ENCODE measurements at regions not wholly inside any gene's neighbourhood (a gene's known extent, or its start where the extent isn't known, plus 50 kb on each side); places are given as distances from the start of the nearest gene placed in this dataset.

DNA sequence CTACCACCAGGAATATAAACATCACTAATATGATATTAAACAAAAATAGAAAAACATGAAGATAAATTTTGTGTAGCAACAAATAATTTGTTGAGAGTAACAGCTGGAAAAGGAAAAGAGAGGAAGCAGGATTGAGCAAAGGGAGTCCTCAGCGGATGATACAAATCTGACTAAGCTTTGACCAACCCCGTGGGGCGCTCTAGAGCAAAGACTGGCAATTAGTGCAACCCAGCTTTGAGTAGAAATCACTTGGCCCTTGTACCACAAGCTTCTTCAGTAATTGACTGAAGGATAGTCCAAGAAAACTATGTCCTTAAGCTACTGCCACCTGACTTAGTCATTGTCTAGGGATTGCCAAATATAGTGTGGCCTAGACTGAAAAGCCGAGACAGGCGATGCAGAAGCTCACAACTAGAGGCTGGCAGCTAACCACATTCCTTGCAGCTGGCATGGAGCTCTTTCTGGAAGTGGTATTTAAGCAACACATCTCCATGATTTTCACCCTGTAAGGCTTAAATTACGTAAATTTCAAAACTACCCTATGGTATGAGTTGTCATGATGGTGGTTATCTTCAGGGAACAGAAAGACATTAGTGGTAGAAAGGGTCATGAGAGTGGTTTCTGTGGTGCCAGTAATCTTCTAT is 396.0 kb downstream of the PDGFC start:
- H3K36me3 Mint-ChIP-seq: no peaks in the 10 kb centered on the region
- H3K9me3 Mint-ChIP-seq: no peaks in the 10 kb centered on the region
- H3K27me3 Mint-ChIP-seq (ENCODE audit: low read depth): no peaks in the 10 kb centered on the region
- TF ChIP-seq, protein P1, sequence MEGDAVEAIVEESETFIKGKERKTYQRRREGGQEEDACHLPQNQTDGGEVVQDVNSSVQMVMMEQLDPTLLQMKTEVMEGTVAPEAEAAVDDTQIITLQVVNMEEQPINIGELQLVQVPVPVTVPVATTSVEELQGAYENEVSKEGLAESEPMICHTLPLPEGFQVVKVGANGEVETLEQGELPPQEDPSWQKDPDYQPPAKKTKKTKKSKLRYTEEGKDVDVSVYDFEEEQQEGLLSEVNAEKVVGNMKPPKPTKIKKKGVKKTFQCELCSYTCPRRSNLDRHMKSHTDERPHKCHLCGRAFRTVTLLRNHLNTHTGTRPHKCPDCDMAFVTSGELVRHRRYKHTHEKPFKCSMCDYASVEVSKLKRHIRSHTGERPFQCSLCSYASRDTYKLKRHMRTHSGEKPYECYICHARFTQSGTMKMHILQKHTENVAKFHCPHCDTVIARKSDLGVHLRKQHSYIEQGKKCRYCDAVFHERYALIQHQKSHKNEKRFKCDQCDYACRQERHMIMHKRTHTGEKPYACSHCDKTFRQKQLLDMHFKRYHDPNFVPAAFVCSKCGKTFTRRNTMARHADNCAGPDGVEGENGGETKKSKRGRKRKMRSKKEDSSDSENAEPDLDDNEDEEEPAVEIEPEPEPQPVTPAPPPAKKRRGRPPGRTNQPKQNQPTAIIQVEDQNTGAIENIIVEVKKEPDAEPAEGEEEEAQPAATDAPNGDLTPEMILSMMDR (IDR thresholded peaks at IDR 0.05; ENCODE audit: unreplicated experiment): no peak
- DNase-seq (ENCODE audit: low spot score in 2 of 2, unreplicated experiment in 2 of 2): no peak
- H3K27ac Mint-ChIP-seq: no peak overlapping the region
- peaks cover 32% of the 10 kb centered on the region for H3K4me1 Mint-ChIP-seq
- H3K4me3 Mint-ChIP-seq: no peak overlapping the region

DNA sequence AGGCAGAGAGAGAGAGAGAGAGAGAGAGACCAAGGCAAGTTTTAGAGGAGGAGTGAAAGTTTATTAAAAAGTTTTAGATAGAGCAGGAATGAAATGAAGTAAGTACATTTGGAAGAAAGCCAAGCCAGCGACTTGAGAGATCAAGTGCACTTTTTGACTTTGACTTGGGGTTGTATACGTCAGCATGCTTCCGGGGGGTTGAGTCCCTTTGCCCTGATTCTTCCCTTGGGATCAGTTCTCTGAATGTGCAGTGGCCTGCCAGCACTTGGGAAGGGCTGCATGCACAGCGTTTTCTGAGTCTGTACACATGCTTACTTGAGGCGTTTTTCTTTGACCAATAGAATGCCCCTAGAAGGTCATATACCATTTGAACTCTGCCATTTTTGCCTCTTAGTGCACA is 400.5 kb downstream of the PDGFC start:
- TF ChIP-seq, protein P1 (IDR thresholded peaks at IDR 0.05; ENCODE audit: unreplicated experiment): no peak
- peaks cover 5% of the 10 kb centered on the region for H3K9me3 Mint-ChIP-seq
- no peak for DNase-seq (ENCODE audit: low spot score in 2 of 2, unreplicated experiment in 2 of 2)
- H3K4me3 Mint-ChIP-seq: no peak overlapping the region
- H3K27me3 Mint-ChIP-seq (ENCODE audit: low read depth): no peaks in the 10 kb centered on the region
- H3K4me1 Mint-ChIP-seq: peaks cover 30% of the 10 kb centered on the region
- no peak overlapping the region for H3K27ac Mint-ChIP-seq
- peaks cover 3% of the 10 kb centered on the region for H3K36me3 Mint-ChIP-seq

DNA sequence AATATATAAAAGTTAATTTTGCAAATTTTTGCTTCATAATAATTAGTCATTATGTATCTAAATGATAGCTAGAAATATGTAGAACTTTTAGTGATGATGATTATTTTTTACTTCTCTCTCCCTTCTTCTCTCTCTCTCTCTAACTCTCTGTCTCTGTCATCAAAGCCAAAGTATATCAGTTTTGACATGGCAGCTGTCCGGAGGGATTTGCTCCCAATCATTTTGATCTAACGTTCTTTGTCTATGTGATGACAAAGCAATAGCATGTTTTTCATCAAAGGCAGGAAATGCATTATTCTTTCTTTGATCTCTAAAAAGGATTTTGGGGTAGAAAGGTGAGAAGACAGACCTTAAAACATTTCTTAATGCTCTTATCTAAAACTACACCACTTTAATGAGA is 402.1 kb downstream of the PDGFC start:
- H3K4me3 Mint-ChIP-seq: no peak overlapping the region
- peaks cover 5% of the 10 kb centered on the region for H3K9me3 Mint-ChIP-seq
- no peaks in the 10 kb centered on the region for H3K27me3 Mint-ChIP-seq (ENCODE audit: low read depth)
- H3K4me1 Mint-ChIP-seq: peaks cover 34% of the 10 kb centered on the region
- no peak for DNase-seq (ENCODE audit: low spot score in 2 of 2, unreplicated experiment in 2 of 2)
- no peak overlapping the region for H3K27ac Mint-ChIP-seq
- TF ChIP-seq, protein P1 (IDR thresholded peaks at IDR 0.05; ENCODE audit: unreplicated experiment): no peak
- peaks cover 3% of the 10 kb centered on the region for H3K36me3 Mint-ChIP-seq

DNA sequence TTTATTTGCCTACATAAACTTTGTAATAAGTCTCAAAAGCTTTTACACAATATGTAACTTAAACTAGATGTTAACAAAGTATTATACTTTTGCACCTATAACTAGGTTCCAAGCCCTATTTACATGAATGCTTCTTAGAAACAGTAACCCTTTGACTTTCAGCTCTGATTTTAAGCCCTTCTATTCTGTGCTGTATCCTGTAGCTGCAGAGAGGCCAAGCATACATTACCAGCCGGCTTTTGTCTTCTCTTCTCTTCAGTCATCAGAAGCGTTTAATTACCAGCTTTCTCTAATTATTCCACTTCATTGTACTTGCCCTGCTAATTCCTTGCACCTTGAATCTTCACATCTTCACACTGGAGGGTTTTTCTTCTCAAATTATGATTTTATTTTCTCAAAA is 403.1 kb downstream of the PDGFC start:
- Mint-ChIP-seq H3K4me1 (peaks cover 45% of the 10 kb centered on the region), H3K36me3 (peaks cover 3% of the 10 kb centered on the region), H3K27ac (peak overlapping the region; percentile 6), H3K4me3 (no peak overlapping the region), H3K27me3 (ENCODE audit: low read depth) (no peaks in the 10 kb centered on the region), H3K9me3 (peaks cover 5% of the 10 kb centered on the region)
- TF ChIP-seq, protein P1 (IDR thresholded peaks at IDR 0.05; ENCODE audit: unreplicated experiment): no peak
- DNase-seq (ENCODE audit: low spot score in 2 of 2, unreplicated experiment in 2 of 2): no peak

DNA sequence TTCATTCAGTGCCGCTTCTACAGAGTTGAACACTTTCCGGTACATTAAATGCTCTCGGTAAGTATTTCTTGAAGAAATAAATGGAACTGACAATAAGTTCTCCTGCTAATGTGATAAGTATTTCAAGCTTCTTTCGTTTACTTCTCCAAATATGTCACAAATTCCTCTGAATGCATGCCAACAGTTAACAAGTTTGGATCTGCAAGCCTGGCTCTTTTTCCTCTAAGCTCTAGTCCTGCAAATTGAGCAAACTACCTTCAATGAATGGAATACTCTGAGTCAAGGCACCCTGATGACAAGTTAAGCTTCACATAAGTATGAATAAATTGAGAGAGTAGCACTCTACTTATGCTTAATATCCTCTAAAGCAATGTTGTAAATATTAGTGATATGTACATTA is 403.6 kb downstream of the PDGFC start:
- peaks cover 5% of the 10 kb centered on the region for H3K9me3 Mint-ChIP-seq
- no peak overlapping the region for H3K4me3 Mint-ChIP-seq
- H3K27ac Mint-ChIP-seq: peak overlapping the region; percentile 7
- no peak for DNase-seq (ENCODE audit: low spot score in 2 of 2, unreplicated experiment in 2 of 2)
- TF ChIP-seq, protein P1 (IDR thresholded peaks at IDR 0.05; ENCODE audit: unreplicated experiment): no peak
- H3K36me3 Mint-ChIP-seq: peaks cover 3% of the 10 kb centered on the region
- H3K4me1 Mint-ChIP-seq: peaks cover 46% of the 10 kb centered on the region
- H3K27me3 Mint-ChIP-seq (ENCODE audit: low read depth): no peaks in the 10 kb centered on the region

DNA sequence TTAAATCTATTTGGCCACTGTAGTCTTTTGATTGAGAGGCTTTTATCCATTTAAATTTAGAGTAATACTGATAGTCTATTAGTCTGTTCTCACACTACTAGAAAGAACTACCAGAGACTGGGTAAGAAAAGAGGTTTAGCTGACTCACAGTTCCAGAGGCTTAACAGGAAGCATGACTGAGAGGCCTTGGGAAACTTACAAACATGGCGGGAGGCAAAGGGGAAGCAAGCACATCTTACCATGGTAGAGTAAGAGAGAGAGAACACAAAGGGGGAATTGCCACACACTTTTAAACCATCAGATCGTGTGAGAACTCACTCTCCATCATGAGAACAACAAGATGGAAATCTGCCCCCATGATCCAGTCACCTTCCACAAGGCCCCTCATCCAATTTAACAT is 410.9 kb downstream of the PDGFC start:
- Mint-ChIP-seq H3K4me1 (peaks cover 28% of the 10 kb centered on the region), H3K36me3 (peaks cover 7% of the 10 kb centered on the region), H3K27me3 (ENCODE audit: low read depth) (no peaks in the 10 kb centered on the region)

More for the DNA sequence above, 410.9 kb downstream of the PDGFC start:
- H3K4me3 Mint-ChIP-seq: no peak overlapping the region
- TF ChIP-seq, protein P1 (IDR thresholded peaks at IDR 0.05; ENCODE audit: unreplicated experiment): no peak
- no peak for DNase-seq (ENCODE audit: low spot score in 2 of 2, unreplicated experiment in 2 of 2)
- H3K9me3 Mint-ChIP-seq: peaks cover 22% of the 10 kb centered on the region
- no peak overlapping the region for H3K27ac Mint-ChIP-seq

Measured in mesothelial cell of epicardium (in vitro differentiated cells).